Left ventricle myocardium inferior (tissue), 1 donor: ENCODE measurements at regions not wholly inside any gene's neighbourhood (a gene's known extent, or its start where the extent isn't known, plus 50 kb on each side); places are given as distances from the start of the nearest gene placed in this dataset.

Source experiments
- DNase-seq: peaks from one replicate; pipeline ENCODE4 v3.0.0-alpha.2; 2020
- H3K27ac ChIP-seq: fragments of 200-600 bp; replicated peaks from 2 replicates; pipeline ENCODE4 v1.8.0; 2021
- H3K27me3 ChIP-seq: fragments of 200-600 bp; 2 replicates; pipeline ENCODE4 v1.8.0; 2021; ENCODE audit warnings: low read depth
- H3K36me3 ChIP-seq: fragments of 200-600 bp; 2 replicates; pipeline ENCODE4 v1.8.0; 2021
- H3K4me1 ChIP-seq: fragments of 200-600 bp; 2 replicates; pipeline ENCODE4 v1.8.0; 2021
- H3K4me3 ChIP-seq: fragments of 200-600 bp; 2 replicates; pipeline ENCODE4 v1.8.0; 2021; ENCODE audit warnings: mild to moderate bottlenecking, moderate library complexity
- H3K9me3 ChIP-seq: fragments of 200-600 bp; replicated peaks from 2 replicates; pipeline ENCODE4 v1.8.0; 2021
- CTCF ChIP-seq: fragments of 200-600 bp; IDR thresholded peaks from 2 replicates; pipeline ENCODE4 v1.8.0; 2021; ENCODE audit warnings: antibody characterized with exemption, mild to moderate bottlenecking, borderline replicate concordance
- intact Hi-C: fragments of 100-400 bp; cut with micrococcal nuclease; formaldehyde crosslinking; loops from one replicate; pipeline ENCODE4 v1.11.0; 2022
- donor health status: DM: no; HTN: yes; CAD: no; lungs with severe emphysema.

- no peak for DNase-seq
- H3K27ac ChIP-seq, result no peak overlapping the region
- H3K4me1 ChIP-seq, result peaks cover 7% of the 10 kb centered on the region
- no peaks in the 10 kb centered on the region for H3K36me3 ChIP-seq
- intact Hi-C loops, result no loop called here
- H3K4me3 ChIP-seq, result no peak overlapping the region
- H3K9me3 ChIP-seq, result no peaks in the 10 kb centered on the region
- no peak for TF ChIP-seq CTCF
- no peaks in the 10 kb centered on the region for H3K27me3 ChIP-seq
Measured at GRCh38 chr2:234671716-234672115, 174.8 kb upstream of the ARL4C start.

GRCh38 chr2:234671231-234671630, 174.3 kb upstream of the ARL4C start:
- DNase-seq, result no peak
- no peak overlapping the region for H3K4me3 ChIP-seq
- H3K36me3 ChIP-seq, result no peaks in the 10 kb centered on the region
- intact Hi-C loops, result no loop called here
- no peaks in the 10 kb centered on the region for H3K27me3 ChIP-seq
- H3K27ac ChIP-seq, result no peak overlapping the region
- no peak for TF ChIP-seq CTCF
- no peaks in the 10 kb centered on the region for H3K9me3 ChIP-seq
- H3K4me1 ChIP-seq, result peaks cover 7% of the 10 kb centered on the region

GRCh38 chr2:234670806-234671205, 173.9 kb upstream of the ARL4C start:
- no peak for TF ChIP-seq CTCF
- H3K27ac ChIP-seq, result no peak overlapping the region
- H3K4me1 ChIP-seq, result peaks cover 7% of the 10 kb centered on the region
- H3K36me3 ChIP-seq, result no peaks in the 10 kb centered on the region
- no peaks in the 10 kb centered on the region for H3K9me3 ChIP-seq
- intact Hi-C loops, result no loop called here
- no peak overlapping the region for H3K4me3 ChIP-seq
- DNase-seq, result no peak
- no peaks in the 10 kb centered on the region for H3K27me3 ChIP-seq

- Histone ChIP-seq H3K4me3 (no peak overlapping the region), H3K4me1 (peaks cover 7% of the 10 kb centered on the region), H3K36me3 (no peaks in the 10 kb centered on the region), H3K27ac (no peak overlapping the region), H3K9me3 (no peaks in the 10 kb centered on the region), H3K27me3 (no peaks in the 10 kb centered on the region)
- no peak for TF ChIP-seq CTCF
- intact Hi-C loops, result no loop called here
- DNase-seq, result no peak
Measured at GRCh38 chr2:234670052-234670451, 173.2 kb upstream of the ARL4C start.

GRCh38 chr2:234669621-234670020, 172.7 kb upstream of the ARL4C start:
- Histone ChIP-seq H3K9me3 (peaks cover 4% of the 10 kb centered on the region), H3K4me1 (peaks cover 7% of the 10 kb centered on the region), H3K4me3 (no peak overlapping the region), H3K27ac (peak overlapping the region; percentile 50), H3K36me3 (no peaks in the 10 kb centered on the region), H3K27me3 (no peaks in the 10 kb centered on the region)
- intact Hi-C loops, result no loop called here
- no peak for TF ChIP-seq CTCF
- DNase-seq, result no peak

- TF ChIP-seq CTCF, result no peak
- no peaks in the 10 kb centered on the region for H3K36me3 ChIP-seq
- intact Hi-C loops, result no loop called here
- no peak for DNase-seq
- H3K4me1 ChIP-seq, result peaks cover 7% of the 10 kb centered on the region
- H3K9me3 ChIP-seq, result peaks cover 10% of the 10 kb centered on the region
- no peak overlapping the region for H3K4me3 ChIP-seq
- H3K27ac ChIP-seq, result peak overlapping the region; percentile 50
- no peaks in the 10 kb centered on the region for H3K27me3 ChIP-seq
Measured at GRCh38 chr2:234669001-234669400, 172.1 kb upstream of the ARL4C start.
